Retina (tissue), 1 donor: ENCODE measurements at regions not wholly inside any gene's neighbourhood (a gene's known extent, or its start where the extent isn't known, plus 50 kb on each side); places are given as distances from the start of the nearest gene placed in this dataset.

Experiments
- DNase-seq: peaks from one replicate; pipeline ENCODE4 v3.0.0-alpha.2; 2016

DNA sequence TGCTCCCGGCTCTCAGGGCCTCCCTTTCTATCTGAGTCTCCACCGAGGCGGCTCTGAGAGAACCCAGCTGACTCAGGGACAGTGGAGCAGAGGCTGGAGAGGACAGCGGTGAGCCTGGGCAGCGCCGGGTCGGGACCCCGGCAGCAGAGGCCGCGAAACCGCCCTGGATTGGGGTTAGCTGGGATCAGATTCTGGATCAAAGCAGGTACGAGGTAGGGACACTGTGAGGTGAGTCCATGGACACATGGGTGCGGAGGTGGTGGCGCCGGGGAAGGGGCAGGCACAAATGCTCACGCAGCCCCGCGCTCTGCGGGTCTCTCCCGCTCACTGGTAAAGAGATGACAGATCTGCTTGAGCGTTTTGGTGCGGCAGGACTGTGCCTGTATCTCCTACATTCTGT lies 146.4 kb upstream of the GGTLC1 start:
- DNase-seq = no peak

DNA sequence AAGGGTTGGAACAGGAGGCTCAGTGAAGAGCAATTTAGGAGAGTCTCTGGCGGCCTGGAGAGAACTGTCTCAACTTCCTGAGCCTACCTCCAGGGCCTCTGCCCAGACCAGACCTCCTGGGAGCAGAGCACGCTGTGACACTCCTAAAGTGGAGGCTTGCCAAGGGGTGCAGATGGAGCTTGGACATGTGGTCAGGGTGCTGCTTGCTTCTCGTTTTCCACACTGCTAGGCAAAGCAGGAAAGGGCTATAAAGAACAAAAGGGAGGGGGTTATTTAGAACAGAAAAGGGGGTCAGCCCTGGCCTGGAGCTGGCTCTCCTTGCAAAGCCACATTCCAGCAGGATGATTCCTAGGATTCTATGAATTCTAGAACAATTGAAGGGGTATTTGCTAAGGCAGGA lies 145.7 kb upstream of the GGTLC1 start:
- DNase-seq = no peak

DNA sequence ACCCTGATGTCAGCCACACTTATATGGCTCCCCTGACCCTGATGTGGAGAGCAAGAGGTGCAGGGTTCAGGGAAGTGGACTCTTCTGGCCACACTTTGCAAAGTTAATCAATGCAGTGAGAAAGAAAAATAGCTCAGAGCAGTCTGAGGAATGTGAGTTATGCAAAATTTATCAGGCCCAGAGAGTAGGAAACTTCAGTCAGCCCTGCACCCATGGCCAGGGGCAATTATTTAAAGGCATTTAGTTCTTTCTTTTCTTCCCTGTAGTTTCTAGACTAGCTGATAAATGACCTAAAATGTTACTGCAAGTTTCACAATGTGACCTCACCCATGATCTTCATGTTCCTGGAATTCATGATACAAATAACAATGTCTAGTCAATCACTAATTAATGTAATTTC lies 143.7 kb upstream of the GGTLC1 start:
- DNase-seq = no peak

DNA sequence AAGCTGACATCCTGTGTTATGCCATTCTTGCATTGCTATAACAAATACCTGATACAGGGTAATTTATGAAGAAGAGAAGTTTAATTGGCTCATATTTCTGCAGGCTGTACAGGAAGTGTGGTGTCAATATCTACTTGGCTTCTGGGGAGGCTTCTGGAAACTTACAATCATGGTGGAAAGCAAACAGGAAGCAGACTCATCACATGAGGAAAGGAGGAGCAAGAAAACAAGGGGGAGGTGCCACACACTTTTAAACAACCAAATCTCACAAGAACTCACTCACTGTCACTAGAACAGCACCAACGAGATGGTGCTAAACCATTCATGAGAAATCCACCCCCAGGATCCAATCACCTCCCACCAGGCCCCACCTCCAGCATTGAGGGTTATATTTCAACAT lies 143.1 kb upstream of the GGTLC1 start:
- no peak for DNase-seq

DNA sequence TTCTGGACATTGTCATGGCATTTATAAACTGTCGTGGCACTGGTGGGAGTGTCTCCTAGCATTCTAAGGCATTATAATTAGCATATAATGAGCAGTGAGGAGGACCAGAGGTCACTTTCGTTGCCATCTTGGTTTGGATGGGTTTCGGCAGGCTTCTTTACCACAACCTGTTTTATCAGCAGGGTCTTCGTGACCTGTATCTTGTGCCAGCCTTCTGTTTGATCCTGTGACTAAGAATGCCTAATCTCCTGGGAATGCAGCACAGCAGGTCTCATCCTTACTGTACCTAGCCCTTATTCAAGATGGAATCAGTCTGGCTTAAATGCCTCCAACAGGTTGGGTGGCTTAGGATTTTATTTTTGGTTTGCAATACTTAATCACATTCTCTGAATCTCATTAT lies 142.7 kb upstream of the GGTLC1 start:
- DNase-seq = no peak

DNA sequence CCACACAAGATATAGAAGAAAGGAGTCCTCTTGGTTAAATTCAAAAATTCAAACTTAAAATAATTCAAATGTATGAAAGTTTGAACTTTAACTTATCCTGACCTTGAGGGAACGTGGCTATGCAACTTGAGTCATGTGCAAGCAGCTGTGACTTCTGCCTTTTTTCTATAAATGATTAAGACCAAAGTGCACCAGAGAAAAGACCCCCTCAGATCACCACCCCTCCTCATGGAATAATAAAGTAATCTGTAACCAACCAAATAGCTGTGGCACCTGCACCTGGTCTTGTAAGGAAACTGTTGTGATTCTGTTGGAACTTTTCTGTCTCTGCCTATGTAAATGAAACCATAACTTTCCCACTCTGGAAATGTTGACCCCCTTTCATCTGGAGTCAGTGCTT lies 141.1 kb upstream of the GGTLC1 start:
- no peak for DNase-seq

DNA sequence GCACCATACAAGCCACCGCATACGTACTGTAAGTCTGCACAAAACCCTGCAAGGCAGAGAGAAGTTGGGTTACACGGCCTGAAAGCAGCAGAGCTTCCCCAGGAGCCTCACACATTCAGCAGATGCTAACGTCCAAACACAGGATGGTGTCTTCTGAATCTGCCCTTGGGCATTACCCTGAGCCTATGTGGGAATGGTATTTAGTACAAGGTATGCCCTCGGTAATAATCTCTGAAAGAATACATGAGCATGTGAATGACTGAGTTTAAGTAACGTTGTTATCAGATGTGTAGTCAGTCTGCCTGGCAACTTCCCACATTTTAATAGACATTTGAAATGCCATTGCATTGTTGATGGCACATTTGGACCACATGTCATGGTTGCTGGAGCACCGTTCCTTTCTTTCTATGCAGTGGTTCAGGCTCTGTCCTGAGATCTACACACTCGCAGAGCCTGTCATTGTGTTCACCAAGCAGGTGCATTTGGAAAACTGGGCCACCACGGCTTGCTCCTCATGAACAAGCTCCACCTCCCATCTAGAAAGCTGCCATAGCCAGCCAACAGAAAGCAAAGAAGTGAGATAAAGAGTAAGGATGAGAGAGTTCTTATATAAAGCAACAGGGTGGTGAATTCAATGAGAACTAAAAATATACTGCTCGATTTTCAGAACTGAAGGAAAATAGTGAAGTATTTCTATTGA lies 136.5 kb upstream of the GGTLC1 start:
- no peak for DNase-seq

DNA sequence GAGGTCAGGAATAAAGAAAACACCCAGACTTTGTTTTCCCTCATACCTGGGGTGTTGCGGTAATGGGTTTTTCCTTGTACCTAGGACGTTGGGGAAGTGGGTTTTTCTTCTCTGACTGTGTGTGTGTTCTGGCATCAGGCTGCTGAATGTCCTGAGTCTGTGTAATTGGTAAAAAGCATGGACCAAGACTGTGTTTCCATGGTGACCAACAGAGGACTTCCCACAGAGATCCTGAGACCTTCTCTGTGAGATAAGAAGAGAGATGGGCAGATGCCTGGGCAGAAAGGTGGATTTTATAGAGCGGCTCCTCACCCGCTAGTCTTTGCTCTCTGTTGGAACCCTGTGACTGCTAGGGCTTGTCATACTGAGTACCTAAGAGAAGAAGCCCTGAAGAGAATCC lies 135.4 kb upstream of the GGTLC1 start:
- DNase-seq = no peak

DNA sequence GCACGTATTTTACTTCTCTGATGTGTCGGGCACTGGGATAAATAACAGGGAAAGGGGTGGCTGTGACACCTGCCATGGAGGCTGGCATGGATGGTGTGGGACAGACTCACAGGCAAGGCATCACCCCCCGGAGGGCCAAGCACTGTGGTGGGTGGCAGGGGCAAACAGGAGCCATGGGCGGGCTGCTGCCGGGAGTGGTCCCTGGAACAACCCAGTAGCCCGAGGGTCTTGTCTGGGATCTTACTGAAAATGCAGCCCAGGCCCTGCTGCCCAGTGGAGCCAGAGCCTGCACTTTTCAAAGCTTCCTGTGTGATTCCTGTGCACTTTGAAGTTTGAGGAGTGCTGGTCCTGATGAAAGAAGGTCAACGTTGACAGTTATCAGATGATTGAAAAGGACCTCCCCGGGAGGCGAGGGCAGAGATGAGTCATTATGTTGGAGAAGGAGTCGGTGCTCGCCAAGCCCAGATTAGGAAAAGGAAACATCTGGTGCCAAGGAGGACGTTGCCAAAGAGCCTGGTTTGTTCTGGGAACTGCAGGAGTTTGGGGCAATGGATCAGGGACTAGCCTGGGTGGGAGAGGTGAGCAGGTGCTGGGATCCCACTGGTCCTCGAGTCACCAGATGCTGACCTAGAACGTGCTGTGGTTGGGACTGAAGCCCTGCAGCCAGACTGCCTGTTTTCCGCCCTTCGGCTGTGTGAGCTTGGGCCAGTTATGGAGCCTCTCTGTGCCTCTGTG lies 130.0 kb upstream of the GGTLC1 start:
- DNase-seq = no peak

DNA sequence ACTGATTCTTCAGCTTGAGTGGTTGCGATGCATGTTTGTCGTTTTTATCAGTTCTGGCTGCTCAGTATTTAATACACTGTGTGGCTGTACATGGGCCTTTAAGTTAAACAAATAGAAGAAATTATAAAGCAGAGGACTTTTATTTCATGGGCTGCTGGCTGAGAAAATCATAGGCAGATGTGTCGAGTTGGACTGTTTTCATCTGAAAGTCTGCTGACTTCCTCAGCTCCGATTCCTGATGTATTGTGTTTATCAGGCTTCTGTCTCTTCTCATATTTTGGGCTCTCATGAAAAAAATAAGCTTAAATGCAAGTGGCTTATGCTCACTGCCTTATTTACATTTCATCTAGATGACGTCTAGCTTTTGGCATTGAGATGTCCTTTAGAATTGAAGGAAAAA lies 129.5 kb upstream of the GGTLC1 start:
- DNase-seq = no peak

DNA sequence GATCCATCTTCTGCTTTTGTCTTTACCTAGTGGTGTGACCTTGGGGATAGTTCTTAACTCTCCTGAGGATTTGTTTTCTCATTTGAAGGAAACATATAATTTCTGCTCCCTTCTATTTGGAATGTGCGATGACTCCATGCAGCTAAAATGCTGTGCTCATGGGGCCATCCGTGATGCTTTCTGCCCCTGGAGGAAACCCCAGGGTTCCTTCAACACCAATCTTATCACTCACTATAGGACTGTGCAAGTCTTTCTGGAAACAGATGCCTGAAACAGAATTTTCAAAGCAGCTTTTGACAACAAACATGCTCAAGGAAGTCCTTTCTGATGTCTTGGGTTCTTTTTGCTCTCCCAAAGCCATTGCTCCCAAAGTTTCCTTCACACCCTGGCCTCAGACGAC lies 128.8 kb upstream of the GGTLC1 start:
- no peak for DNase-seq

DNA sequence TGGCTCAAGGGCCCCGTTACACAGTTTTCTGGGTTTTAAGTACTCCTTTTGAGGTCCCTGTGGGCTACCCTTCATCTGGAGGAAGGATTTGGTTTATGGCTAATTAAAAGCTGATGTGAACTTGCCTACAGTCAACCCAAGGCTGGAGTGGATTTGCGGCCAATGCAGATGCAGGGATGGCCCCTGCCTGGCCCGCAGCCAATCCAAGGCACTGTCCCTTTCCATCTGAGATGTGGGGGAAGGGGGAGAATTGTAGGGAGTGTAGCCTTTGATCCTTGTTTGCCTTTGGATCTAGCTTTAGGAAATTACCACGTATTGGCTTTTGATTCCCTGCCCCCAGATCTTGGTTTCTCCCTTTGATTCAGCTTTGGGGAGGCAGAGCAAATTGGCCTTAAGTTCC lies 128.0 kb upstream of the GGTLC1 start:
- no peak for DNase-seq

DNA sequence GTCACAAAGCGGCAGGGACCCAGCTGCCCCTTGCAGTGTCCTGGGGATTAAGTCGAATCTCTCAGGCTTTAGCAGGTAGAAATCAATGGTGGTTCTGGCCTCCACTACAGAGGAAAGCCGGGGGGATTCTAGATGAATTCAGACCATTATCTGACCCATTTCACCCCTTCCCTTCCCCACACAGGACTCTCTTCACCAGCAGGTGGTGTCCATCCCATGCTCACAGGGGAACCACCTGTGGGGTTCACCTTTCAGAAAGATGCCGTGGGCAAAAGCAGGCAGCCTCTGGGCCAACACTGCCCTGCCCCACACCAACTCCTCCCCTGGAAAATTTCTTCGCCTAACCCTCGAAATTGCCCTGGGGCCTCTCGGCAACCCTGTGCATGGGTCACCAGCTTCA lies 123.8 kb upstream of the GGTLC1 start:
- DNase-seq = no peak

DNA sequence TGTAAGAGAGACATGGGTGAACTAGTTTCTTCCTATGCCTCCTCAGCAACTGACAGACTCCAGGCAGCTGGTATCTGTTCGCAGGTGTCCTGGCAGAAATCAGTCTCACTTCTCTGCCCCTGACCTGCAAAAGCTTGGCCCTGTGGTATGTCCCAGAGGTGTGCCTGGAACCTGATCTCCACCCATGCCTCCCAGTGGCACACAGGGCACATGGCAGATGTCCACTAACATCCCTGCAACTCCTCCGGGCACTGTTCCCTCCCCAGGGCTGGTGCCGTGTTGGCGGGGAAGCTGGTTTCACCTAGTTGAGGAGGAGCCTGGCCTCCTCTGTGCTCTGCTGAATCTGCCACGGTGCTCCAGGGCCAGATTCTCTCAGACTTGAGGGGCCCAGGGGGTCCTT lies 123.3 kb upstream of the GGTLC1 start:
- no peak for DNase-seq

DNA sequence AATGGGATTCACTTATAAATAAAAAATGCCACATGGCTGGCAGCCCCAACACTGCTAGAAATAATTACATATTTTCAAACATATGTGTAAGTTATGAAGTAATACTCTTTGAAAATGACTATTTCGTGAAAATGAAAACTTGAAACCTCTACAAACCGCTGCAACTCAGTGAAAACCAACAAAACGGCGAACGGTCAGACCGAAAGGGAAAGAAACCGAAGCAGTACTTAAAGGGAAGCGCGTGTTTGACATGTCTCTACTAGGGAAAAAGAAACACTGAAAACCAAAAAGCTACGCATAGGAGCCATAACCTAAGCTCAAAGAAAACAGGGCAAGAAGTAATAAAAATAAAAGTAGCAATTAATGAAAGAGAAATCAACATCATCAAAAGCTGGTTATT lies 121.0 kb upstream of the GGTLC1 start:
- DNase-seq = no peak

DNA sequence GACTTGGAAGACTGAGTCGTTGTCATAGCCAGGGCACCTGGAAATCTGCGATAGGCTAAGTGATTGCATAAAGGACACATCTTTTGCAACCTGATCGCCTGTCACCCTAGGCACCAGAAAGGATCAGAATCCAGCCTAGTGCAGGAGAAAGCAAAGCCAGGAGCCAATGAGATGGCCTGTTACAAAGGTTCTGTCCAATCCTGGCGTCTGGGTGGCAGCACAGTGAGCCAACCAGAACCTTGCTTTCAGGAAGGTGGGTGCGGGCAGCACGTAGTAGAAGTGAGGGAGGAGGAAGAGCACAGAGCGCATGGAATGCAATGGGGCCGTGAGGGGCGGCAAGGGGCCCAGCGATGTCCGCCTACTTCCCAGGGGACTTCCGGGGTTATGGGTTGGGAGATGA lies 120.4 kb upstream of the GGTLC1 start:
- DNase-seq = no peak

DNA sequence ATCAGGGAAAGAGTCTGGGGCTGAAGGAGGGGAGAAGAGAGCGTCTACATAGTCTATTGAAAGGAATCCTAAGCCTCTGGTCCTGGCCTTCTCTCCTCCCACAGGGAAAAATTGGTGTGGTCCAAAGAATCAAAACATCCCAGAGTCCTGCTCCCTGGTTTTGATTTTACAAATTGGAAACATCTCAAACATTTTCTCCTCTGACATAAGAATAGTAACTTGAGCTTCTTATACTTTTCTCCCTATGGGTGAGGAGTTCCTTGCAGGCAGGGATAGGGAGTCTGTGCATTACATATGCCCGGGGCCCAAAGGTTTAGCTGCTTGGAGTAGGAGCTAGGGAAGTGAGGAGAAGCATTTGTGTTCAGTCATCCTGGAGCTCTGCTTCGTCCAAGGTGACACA lies 120.0 kb upstream of the GGTLC1 start:
- no peak for DNase-seq

DNA sequence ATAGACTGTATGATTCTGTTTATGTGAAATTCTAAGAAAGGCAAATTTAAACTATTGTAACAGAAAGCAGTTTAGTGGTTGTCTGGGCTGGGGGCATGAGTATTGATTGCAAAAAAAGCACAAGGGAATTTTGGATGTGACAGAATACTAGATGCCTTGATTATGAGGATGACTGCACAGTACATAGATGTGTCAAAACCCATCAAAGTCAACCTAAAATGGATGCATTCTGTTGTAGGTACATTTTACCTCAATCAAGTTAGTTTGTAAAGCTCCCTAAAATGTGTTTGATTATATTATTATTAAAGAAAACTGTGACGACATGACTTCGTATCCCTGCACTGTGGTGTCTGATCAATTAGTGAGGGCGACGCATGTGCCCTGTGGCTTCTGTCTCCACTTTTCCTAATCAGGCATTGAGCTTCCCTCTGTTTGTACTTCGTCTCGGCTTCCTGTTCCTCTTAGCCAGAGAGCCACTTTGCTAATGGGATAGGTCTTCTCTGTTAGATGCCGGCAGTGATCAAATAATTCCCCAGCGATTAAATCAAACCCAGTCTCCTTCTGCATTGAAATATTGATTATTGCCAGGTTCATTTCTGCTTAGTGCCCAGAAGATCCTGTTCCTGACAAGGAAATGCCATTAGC lies 118.3 kb upstream of the GGTLC1 start:
- peak; percentile 54 for DNase-seq

DNA sequence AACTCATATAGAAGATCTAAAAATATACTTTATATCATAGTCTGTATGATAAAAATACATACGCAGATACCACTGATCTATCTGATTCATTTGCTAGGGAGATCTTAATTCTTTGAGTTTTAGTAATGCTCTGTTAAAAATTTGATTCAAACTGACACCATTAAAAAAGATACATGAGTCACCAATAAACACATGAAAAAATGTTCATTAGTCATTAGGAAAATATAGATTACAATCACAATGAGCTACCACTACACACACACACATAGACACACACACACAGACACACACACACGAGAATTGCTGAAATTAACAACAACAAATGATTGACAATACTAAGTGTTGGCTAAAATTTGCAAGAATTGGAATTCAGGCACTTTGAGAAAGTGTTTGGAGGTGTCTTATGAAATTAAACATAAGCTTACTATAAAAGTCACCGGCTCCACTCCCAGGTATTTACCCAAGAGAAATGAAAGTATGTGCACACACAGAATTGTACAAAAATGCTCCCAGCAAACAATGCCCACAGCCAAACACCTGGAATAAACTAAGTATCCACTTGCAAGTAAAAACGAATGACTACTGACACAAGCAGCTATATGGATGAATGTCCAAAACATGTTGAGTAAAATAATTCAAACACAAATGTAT lies 117.7 kb upstream of the GGTLC1 start:
- DNase-seq = peak; percentile 24

DNA sequence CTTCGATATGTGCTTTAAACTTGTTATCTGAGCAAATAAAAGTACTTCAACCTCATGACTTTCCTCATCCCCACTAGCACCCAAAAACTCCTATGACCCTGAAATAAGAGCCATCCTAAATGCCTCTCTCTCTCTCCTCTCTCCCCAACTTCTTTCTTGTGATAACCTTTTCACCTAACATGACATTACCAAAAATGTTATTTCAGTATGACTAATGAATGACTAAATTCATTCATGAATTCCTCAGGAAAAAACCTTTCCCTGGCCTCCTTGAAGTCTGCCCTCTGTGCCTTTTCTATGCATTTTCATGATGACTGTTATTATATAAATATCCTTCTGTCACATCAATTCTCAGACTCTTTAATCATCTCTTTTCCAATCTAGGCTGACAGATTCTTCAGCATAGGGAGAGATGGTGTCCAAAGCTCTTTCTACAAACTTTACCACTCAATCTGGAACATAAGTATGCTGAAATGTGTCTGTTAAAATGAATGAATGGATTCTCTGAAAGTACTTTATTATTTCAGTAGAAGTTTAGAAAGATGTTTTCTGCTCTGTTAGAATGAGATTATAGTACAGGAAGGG lies 114.3 kb upstream of the GGTLC1 start:
- DNase-seq = no peak

DNA sequence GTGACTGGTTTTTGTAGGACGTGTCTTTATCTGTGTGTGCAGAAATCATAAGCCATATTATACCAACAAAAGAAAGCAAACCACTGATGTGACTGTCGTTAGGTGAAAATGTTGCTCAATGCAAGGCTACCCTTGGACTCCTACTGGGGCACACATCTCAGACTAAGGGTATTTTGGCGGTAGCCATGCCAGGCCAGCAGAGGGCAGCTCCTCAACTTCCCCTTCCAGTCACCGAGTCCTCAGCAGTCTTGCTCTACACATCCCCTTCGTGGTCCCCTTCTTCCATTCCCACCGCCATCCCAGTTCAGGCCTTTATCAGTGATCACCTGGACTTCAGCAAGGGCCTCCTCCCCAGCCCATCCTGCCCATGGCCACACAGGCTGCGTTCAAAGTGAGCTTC lies 113.7 kb upstream of the GGTLC1 start:
- DNase-seq = no peak

DNA sequence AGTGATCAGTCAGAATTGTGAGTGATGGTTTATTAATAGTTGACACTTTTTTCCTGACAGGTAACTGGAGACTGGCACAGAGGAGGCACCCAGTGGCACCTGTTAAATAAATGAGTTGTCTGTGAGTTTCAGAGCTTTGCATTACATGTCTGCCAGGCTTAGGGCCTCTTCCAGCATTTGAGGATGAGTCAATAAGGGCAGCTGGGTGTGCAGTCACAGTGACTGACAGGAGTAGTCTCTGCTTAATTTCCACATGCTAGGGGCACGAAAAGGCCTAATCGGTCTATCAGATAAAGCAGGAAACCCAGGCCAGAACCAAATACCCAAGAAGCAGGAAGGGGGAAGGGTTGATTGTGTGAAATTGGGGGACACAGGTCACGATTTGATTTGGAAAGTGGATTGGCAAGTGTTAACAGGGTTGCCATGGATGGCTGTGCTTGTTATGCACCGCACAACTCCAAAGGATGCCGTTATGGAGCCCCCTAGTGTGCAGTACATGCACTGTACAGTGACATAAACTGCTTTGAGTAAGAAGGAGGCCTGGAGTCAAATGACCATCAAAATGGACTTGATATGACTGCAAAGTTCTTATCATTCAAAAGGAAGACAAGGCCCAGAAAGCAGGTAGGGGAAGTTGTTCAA lies 111.9 kb upstream of the GGTLC1 start:
- peak; percentile 64 for DNase-seq

DNA sequence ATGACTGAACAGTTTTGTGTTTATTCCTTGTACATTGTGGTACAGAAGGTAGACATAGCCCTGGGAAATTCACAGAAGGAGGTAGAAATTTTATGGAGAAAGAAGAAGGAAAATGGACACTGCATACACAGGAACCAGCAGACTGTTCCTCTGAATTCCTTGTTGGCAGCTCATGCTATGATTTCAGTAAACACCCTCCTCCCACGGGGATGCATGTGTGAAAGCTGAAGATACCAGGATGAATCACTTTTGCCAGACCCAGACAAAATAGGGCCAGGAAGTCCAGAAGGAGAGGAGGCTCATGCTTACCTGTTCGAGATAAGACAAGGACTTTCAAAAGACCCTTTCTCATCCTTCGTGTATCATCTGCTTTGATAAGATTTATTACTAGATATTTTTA lies 110.3 kb upstream of the GGTLC1 start:
- no peak for DNase-seq
